GM10266 (cell line): ENCODE measurements at regions not wholly inside any gene's neighbourhood (a gene's known extent, or its start where the extent isn't known, plus 50 kb on each side); places are given as distances from the start of the nearest gene placed in this dataset.
"Not testable (repeated sequence)": the region's sequence is repeated elsewhere in the genome, so short reads cannot be mapped to it uniquely, and the experiment has no call there.

ENCODE experiments used
- DNase-seq: peaks from one replicate; pipeline ENCODE4 v3.0.0; 2012; ENCODE audit errors: extremely low spot score
- CTCF ChIP-seq: IDR thresholded peaks from 2 replicates; pipeline ENCODE4 v1.5.1; 2012; ENCODE audit warnings: mild to moderate bottlenecking, low read depth; ENCODE audit not compliant: control insufficient read depth, insufficient read depth; ENCODE audit errors: missing control alignments

- TF ChIP-seq CTCF = no peak
- DNase-seq = no peak
Observed at GRCh38 chr5:91293131-91293530, 90.0 kb downstream of the ARRDC3 start.

GRCh38 chr5:91291628-91292569 is 91.2 kb downstream of the ARRDC3 start:
- no peak for DNase-seq
- no peak for TF ChIP-seq CTCF

- TF ChIP-seq CTCF = no peak
- DNase-seq = no peak
Observed at GRCh38 chr5:91288118-91288916, 94.8 kb downstream of the ARRDC3 start.

GRCh38 chr5:91285062-91285461 is 98.1 kb downstream of the ARRDC3 start:
- not testable (repeated sequence) for DNase-seq

GRCh38 chr5:91283899-91284298 is 99.2 kb downstream of the ARRDC3 start:
- no peak for DNase-seq
- TF ChIP-seq CTCF = no peak

GRCh38 chr5:91283326-91283725 is 99.8 kb downstream of the ARRDC3 start:
- DNase-seq = no peak
- TF ChIP-seq CTCF = no peak

- DNase-seq = no peak
- TF ChIP-seq CTCF = no peak
Observed at GRCh38 chr5:91282210-91282609, 100.9 kb downstream of the ARRDC3 start.
